ENCODE measurements at regions not wholly inside any gene's neighbourhood (a gene's known extent, or its start where the extent isn't known, plus 50 kb on each side); places are given as distances from the start of the nearest gene placed in this dataset.
A peak's percentile ranks its signal among the peaks of the same experiment; 100 is the strongest.

GRCh38 chr10:36301139-36301538 lies 659.0 kb upstream of the FZD8 start:
- no peak for DNase-seq
- WGBS, 2 donors: 66 to 84% methylated on average over 2 of the region's 2 CpGs
- peaks cover 0 to 2% (median 0%) of the 10 kb centered on the region in 4 donors for H3K9me3 ChIP-seq

GRCh38 chr10:36283827-36284226 lies 641.7 kb upstream of the FZD8 start:
- intact Hi-C loops (cut with DNase I): no loop called here
- DNase-seq: no peak
- Histone ChIP-seq H3K9me3 (peaks cover 0 to 10% (median 0%) of the 10 kb centered on the region in 4 donors), H3K36me3 (no peaks in the 10 kb centered on the region), H3K4me3 (no peak overlapping the region), H3K4me1 (peaks cover 0 to 23% (median 8%) of the 10 kb centered on the region in 4 donors), H3K27me3 (no peaks in the 10 kb centered on the region), H3K27ac (no peak overlapping the region)
- 91 to 92% methylated on average over 14 of the region's 14 CpGs for WGBS, 2 donors
- TF ChIP-seq POLR2A (IDR thresholded peaks at IDR 0.05) (no peak), CTCF (IDR thresholded peaks at IDR 0.05) (no peak), EP300 (IDR thresholded peaks at IDR 0.05) (no peak), POLR2AphosphoS5 (IDR thresholded peaks at IDR 0.05) (no peak)

More at GRCh38 chr10:36301139-36301538, 659.0 kb upstream of the FZD8 start:
- H3K27ac ChIP-seq: no peak overlapping the region
- TF ChIP-seq POLR2AphosphoS5 (IDR thresholded peaks at IDR 0.05) (no peak), CTCF (IDR thresholded peaks at IDR 0.05) (no peak), POLR2A (IDR thresholded peaks at IDR 0.05) (no peak), EP300 (IDR thresholded peaks at IDR 0.05) (no peak)
- no peaks in the 10 kb centered on the region for H3K4me1 ChIP-seq
- H3K36me3 ChIP-seq: no peaks in the 10 kb centered on the region
- H3K27me3 ChIP-seq: no peaks in the 10 kb centered on the region
- intact Hi-C loops (cut with DNase I): no loop called here
- H3K4me3 ChIP-seq: no peak overlapping the region

GRCh38 chr10:36281831-36282331 lies 639.8 kb upstream of the FZD8 start:
- WGBS, 2 donors: 49 to 58% methylated on average over 3 of the region's 3 CpGs
- DNase-seq: no peak
- peak overlapping the region in 1 of 4 donors; percentile 9 for H3K27ac ChIP-seq
- H3K4me3 ChIP-seq: no peak overlapping the region
- intact Hi-C loops (cut with DNase I): no loop called here
- peaks cover 0 to under 1% (median 0%) of the 10 kb centered on the region in 4 donors for H3K9me3 ChIP-seq
- TF ChIP-seq POLR2A (IDR thresholded peaks at IDR 0.05) (no peak), POLR2AphosphoS5 (IDR thresholded peaks at IDR 0.05) (peak in 1 of 4 donors; percentile 30)
- H3K36me3 ChIP-seq: no peaks in the 10 kb centered on the region
- H3K27me3 ChIP-seq: no peaks in the 10 kb centered on the region
- peaks cover 0 to 23% (median 8%) of the 10 kb centered on the region in 4 donors for H3K4me1 ChIP-seq

DNA sequence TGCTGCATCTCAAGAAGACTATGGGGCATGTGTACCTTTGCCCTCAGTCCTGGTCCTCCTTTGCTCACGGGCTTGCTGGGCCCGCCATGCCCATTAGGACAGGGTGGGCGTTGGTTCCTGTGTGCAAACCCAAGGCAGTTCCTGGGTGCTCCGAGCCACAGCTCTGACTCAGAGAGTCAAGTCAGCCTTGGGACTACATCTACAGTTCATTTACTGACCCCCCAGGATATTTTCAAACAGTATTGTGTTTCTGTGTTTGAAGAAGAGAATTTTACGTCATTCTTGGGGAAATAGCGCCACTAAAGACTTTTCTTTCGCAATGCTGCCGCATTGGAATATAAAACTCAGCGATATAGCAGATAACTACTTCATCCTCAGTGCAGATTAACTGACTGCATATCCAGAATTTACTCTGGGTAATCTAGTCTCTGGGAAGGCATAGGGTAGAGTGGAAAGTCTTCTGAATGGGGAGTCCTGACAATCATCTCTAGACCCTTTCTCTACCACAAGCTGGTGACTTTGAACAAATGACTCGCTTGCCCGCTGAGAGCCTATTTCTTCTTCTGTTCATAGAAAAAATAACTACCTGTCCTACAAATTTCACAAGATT lies 638.9 kb upstream of the FZD8 start:
- Histone ChIP-seq H3K36me3 (no peaks in the 10 kb centered on the region), H3K4me1 (peaks cover 0 to 23% (median 8%) of the 10 kb centered on the region in 4 donors), H3K4me3 (no peak overlapping the region), H3K9me3 (no peaks in the 10 kb centered on the region), H3K27ac (peak overlapping the region in 1 of 4 donors; percentile 13), H3K27me3 (no peaks in the 10 kb centered on the region)
- DNase-seq: no peak
- TF ChIP-seq POLR2AphosphoS5 (IDR thresholded peaks at IDR 0.05) (no peak), POLR2A (IDR thresholded peaks at IDR 0.05) (no peak), CTCF (IDR thresholded peaks at IDR 0.05) (no peak), EP300 (IDR thresholded peaks at IDR 0.05) (no peak)
- whole genome bisulfite sequencing, 2 donors: 85 to 91% methylated on average over 11 of the region's 11 CpGs
- intact Hi-C loops (cut with DNase I): no loop called here

- Histone ChIP-seq H3K4me1 (peaks cover 0 to 23% (median 8%) of the 10 kb centered on the region in 4 donors), H3K36me3 (no peaks in the 10 kb centered on the region), H3K27ac (peak overlapping the region in 1 of 4 donors; percentile 13), H3K9me3 (no peaks in the 10 kb centered on the region), H3K27me3 (no peaks in the 10 kb centered on the region), H3K4me3 (no peak overlapping the region)
- intact Hi-C loops (cut with DNase I): no loop called here
- 67 to 74% methylated on average over 1 of the region's 1 CpG for WGBS, 2 donors
- TF ChIP-seq POLR2A (IDR thresholded peaks at IDR 0.05): no peak
- TF ChIP-seq CTCF (IDR thresholded peaks at IDR 0.05): no peak
- TF ChIP-seq EP300 (IDR thresholded peaks at IDR 0.05): no peak
- no peak for TF ChIP-seq POLR2AphosphoS5 (IDR thresholded peaks at IDR 0.05)
- no peak for DNase-seq
Measured at GRCh38 chr10:36280321-36280741, 638.2 kb upstream of the FZD8 start.
